ENCODE measurements at regions not wholly inside any gene's neighbourhood (a gene's known extent, or its start where the extent isn't known, plus 50 kb on each side); places are given as distances from the start of the nearest gene placed in this dataset.

GRCh38 chr4:119873132-119873531, 193.5 kb downstream of the MAD2L1 start (continued):
- TF ChIP-seq BCL3 (IDR thresholded peaks at IDR 0.05; ENCODE audit: borderline replicate concordance, insufficient read depth, low read depth, low read length, poor library complexity, severe bottlenecking) = no peak
- TF ChIP-seq ZBTB40 (IDR thresholded peaks at IDR 0.05; ENCODE audit: borderline replicate concordance) = no peak
- no peak for TF ChIP-seq ELK1 (IDR thresholded peaks at IDR 0.05; ENCODE audit: low read depth, low read length)
- TF ChIP-seq RAD21 (IDR thresholded peaks at IDR 0.05; ENCODE audit: insufficient read depth, low read depth, low read length) = no peak
- no peak for TF ChIP-seq MLLT1 (IDR thresholded peaks at IDR 0.05)

All from GM12878 (cell line).